BJ (cell line): ENCODE measurements at regions not wholly inside any gene's neighbourhood (a gene's known extent, or its start where the extent isn't known, plus 50 kb on each side); places are given as distances from the start of the nearest gene placed in this dataset.

Experiments used
- CTCF ChIA-PET: fragments of 350-600 bp; formaldehyde crosslinking; extraction: SDS; loops from one replicate; lab custom pipeline; 2021; ENCODE audit warnings: antibody characterized with exemption, inconsistent platforms; lab: Yijun Ruan, JAX
- POLR2A ChIA-PET: fragments of 300-600 bp; sonication (Branson Sonifier 250); formaldehyde crosslinking; extraction: SDS; loops from one replicate; lab custom pipeline; 2021; ENCODE audit warnings: antibody characterized with exemption; lab: Charles Lee
- DNase-seq: peaks from one replicate; pipeline ENCODE4 v3.0.0-alpha.2; 2011; ENCODE audit warnings: low read depth
- H3K27me3 ChIP-seq: 2 replicates; pipeline ENCODE4 v1.6.0; 2011; ENCODE audit warnings: low read length; ENCODE audit not compliant: control insufficient read depth, insufficient read depth
- H3K36me3 ChIP-seq: 2 replicates; pipeline ENCODE4 v1.5.1; 2011; ENCODE audit warnings: low read length; ENCODE audit not compliant: control insufficient read depth, insufficient read depth
- H3K4me3 ChIP-seq: 2 replicates; pipeline ENCODE4 v1.5.1; 2011; ENCODE audit warnings: low read depth, mild to moderate bottlenecking, control low read depth, low read length
- CTCF ChIP-seq: IDR thresholded peaks from 2 replicates; pipeline ENCODE4 v1.5.1; 2011; ENCODE audit warnings: low read depth, mild to moderate bottlenecking, control low read depth, inconsistent platforms, low read length, moderate library complexity; ENCODE audit not compliant: insufficient read depth

GRCh38 chr5:50984640-50985039, 318.2 kb downstream of the PARP8 start:
- CTCF ChIA-PET, result interaction anchor here (1.1 kb wide), 1 partner anchor 15 kb away, joined by 3 read pairs; no protein-coding TSS in a partner anchor

DNA sequence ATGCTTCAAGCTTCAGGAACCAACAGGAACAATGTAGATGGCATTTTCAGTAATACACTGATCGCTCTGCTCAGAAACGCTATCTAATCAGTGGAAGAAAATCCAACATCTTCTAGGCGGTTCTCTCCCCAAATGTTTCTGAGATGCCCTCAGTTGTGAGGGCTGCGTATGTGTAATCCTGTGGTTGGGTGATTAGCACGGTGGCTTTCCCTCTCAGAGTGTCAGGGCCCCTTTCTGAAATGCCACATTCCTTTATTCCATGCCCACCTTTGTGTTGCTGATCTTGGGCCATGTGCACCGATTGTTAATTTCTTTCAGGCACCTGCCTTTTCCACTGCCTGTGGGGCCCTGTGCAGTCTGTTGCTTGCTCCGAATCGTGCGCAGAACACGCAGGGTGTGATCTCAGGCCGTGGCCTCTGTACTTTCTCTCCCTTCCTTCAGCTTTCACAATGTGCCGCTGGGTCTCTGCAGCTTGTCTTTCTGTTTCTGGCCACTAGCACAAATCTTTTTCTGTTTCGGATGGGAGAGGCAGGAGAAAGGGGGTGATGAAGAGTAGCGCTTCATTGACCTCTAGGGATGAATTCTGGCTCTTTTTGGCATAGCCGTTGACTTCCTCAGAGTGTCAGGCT, 324.0 kb downstream of the PARP8 start:
- CTCF ChIA-PET, result no interaction called here
- H3K27me3 ChIP-seq, result no peaks in the 10 kb centered on the region
- DNase-seq, result no peak
- POLR2A ChIA-PET, result no interaction called here
- no peaks in the 10 kb centered on the region for H3K36me3 ChIP-seq
- no peak for TF ChIP-seq CTCF
- no peak overlapping the region for H3K4me3 ChIP-seq

More at GRCh38 chr5:50984640-50985039, 318.2 kb downstream of the PARP8 start:
- H3K4me3 ChIP-seq, result no peak overlapping the region
- DNase-seq, result no peak
- POLR2A ChIA-PET, result no interaction called here
- no peaks in the 10 kb centered on the region for H3K36me3 ChIP-seq
- H3K27me3 ChIP-seq, result no peaks in the 10 kb centered on the region
- TF ChIP-seq CTCF, result no peak

- ChIA-PET POLR2A (no interaction called here), CTCF (no interaction called here)
- no peaks in the 10 kb centered on the region for H3K27me3 ChIP-seq
- no peak for TF ChIP-seq CTCF
- H3K4me3 ChIP-seq, result no peak overlapping the region
- no peaks in the 10 kb centered on the region for H3K36me3 ChIP-seq
- no peak for DNase-seq
Measured at GRCh38 chr5:50995285-50995942, 329.0 kb downstream of the PARP8 start.

- Histone ChIP-seq H3K4me3 (no peak overlapping the region), H3K27me3 (no peaks in the 10 kb centered on the region), H3K36me3 (no peaks in the 10 kb centered on the region)
- no peak for DNase-seq
- TF ChIP-seq CTCF, result no peak
- ChIA-PET CTCF (no interaction called here), POLR2A (no interaction called here)
Measured at GRCh38 chr5:51001227-51001923, 334.9 kb downstream of the PARP8 start.

DNA sequence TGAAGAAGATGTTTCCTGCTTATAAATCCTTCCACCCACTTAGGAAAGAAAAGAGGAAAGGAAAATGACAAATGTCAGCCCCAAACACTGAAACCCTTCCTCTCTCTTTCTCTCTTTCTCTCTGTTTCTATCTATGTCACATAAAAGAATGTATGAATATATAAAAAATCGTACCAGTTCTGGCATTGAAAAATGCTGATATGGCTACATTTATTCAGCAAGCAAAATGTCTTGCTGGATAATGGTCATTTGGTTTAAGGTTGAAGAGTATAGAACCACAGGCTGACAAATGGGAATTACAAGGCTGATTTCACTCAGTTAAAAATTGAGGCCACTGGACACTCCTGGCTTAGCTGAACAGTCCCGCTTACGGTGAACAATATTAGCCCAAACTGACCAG, 335.9 kb downstream of the PARP8 start:
- ChIA-PET CTCF (no interaction called here), POLR2A (no interaction called here)
- H3K27me3 ChIP-seq, result no peaks in the 10 kb centered on the region
- H3K36me3 ChIP-seq, result no peaks in the 10 kb centered on the region
- TF ChIP-seq CTCF, result no peak
- no peak overlapping the region for H3K4me3 ChIP-seq
- no peak for DNase-seq
